T-cell (primary cell): ENCODE measurements at regions not wholly inside any gene's neighbourhood (a gene's known extent, or its start where the extent isn't known, plus 50 kb on each side); places are given as distances from the start of the nearest gene placed in this dataset.

ENCODE experiments used
- ATAC-seq, 4 experiments: fragments of 200-7000 bp in 3 of 4; fragments of 150-1000 bp in 1 of 4; cut with Tn5 transposase; replicated peaks in 1 of 4; 1 replicate in 3 of 4; 2 replicates in 1 of 4; pipeline ENCODE4 v1.10.0; 2021; ENCODE audit warnings: moderate library complexity in 3 of 4, mild to moderate bottlenecking in 2 of 4, moderate number of reproducible peaks in 1 of 4
- CTCF ChIA-PET, 2 donors: fragments of 300-600 bp; sonication (Branson Sonifier 250); formaldehyde crosslinking; loops; one replicate each; lab custom pipeline; 2022; ENCODE audit warnings: antibody characterized with exemption in 2 of 2; lab: Charles Lee
- POLR2A ChIA-PET, 2 donors: fragments of 300-600 bp; sonication (Branson Sonifier 250); formaldehyde crosslinking; loops; one replicate each; lab custom pipeline; 2022; ENCODE audit warnings: antibody characterized with exemption in 2 of 2; lab: Charles Lee
- DNase-seq, 35 experiments: peaks; one replicate each; pipeline versions ENCODE4 v3.0.0 to v3.0.0-alpha.2; 2013 to 2023
- H3K27ac ChIP-seq: one replicate; pipeline ENCODE4 v1.5.1; 2013; ENCODE audit warnings: low read length
- H3K27me3 ChIP-seq, 2 experiments: replicated peaks in 1 of 2; 1 replicate in 1 of 2; 2 replicates in 1 of 2; pipeline versions ENCODE4 v1.6.1 to v1.7.0; 2013; ENCODE audit warnings: low read length in 1 of 2, mixed read lengths in 1 of 2; ENCODE audit not compliant: control insufficient read depth in 2 of 2, insufficient read depth in 2 of 2; ENCODE audit errors: extremely low read depth in 1 of 2
- H3K36me3 ChIP-seq, 2 donors: 1 replicate in 1 of 2; 2 replicates in 1 of 2; pipeline versions ENCODE4 v1.6.1 to v1.7.0; 2013; ENCODE audit warnings: low read length in 1 of 2; ENCODE audit not compliant: control insufficient read depth in 2 of 2, insufficient read depth in 1 of 2; ENCODE audit errors: extremely low read depth in 1 of 2
- H3K4me1 ChIP-seq, 2 experiments: 1 replicate in 1 of 2; 2 replicates in 1 of 2; pipeline versions ENCODE4 v1.6.1 to v1.7.0; 2013; ENCODE audit warnings: low read length in 2 of 2, mixed read lengths in 1 of 2; ENCODE audit not compliant: insufficient read depth in 2 of 2, control insufficient read depth in 1 of 2; ENCODE audit errors: extremely low read depth in 1 of 2
- H3K4me3 ChIP-seq, 2 donors: 1 replicate in 1 of 2; 2 replicates in 1 of 2; pipeline versions ENCODE4 v1.5.1 to v1.7.0; 2013; ENCODE audit warnings: mild to moderate bottlenecking in 2 of 2, low read length in 1 of 2, moderate library complexity in 1 of 2; ENCODE audit not compliant: control insufficient read depth in 1 of 2; ENCODE audit errors: extremely low read depth in 1 of 2
- H3K9me3 ChIP-seq: 2 replicates; pipeline ENCODE4 v1.7.0; 2013
- H3K27ac Mint-ChIP-seq, 2 donors: one replicate each; pipeline ENCODE4 v1.8.0; 2020 to 2021; ENCODE audit warnings: mild to moderate bottlenecking in 2 of 2, mixed read lengths in 2 of 2
- H3K27me3 Mint-ChIP-seq, 2 donors: one replicate each; pipeline ENCODE4 v1.8.0; 2021 to 2022; ENCODE audit warnings: mixed read lengths in 2 of 2
- H3K36me3 Mint-ChIP-seq: one replicate; pipeline ENCODE4 v1.8.0; 2021; ENCODE audit warnings: mixed read lengths
- H3K4me1 Mint-ChIP-seq, 3 donors: one replicate each; pipeline ENCODE4 v1.8.0; 2020 to 2022; ENCODE audit warnings: mixed read lengths in 3 of 3, mild to moderate bottlenecking in 1 of 3
- H3K4me3 Mint-ChIP-seq, 3 donors: one replicate each; pipeline ENCODE4 v1.8.0; 2020 to 2022; ENCODE audit warnings: mild to moderate bottlenecking in 3 of 3, mixed read lengths in 3 of 3, moderate library complexity in 3 of 3
- H3K9me3 Mint-ChIP-seq, 3 donors: one replicate each; pipeline ENCODE4 v1.8.0; 2020 to 2022; ENCODE audit warnings: mixed read lengths in 3 of 3
- WGBS: methylation state at CpG from one replicate; pipeline ENCODE4 v1.1.5; 2013; ENCODE audit warnings: missing lambda C conversion rate; ENCODE audit not compliant: insufficient coverage; 5-methylcytosine and 5-hydroxymethylcytosine counted together

- DNase-seq (no peak), ATAC-seq (no peak)
- no peak overlapping the region for H3K27ac Mint-ChIP-seq
- no peaks in the 10 kb centered on the region for H3K9me3 ChIP-seq
- ChIA-PET CTCF (no interaction called here), POLR2A (no interaction called here)
- peaks cover 0 to 9% of the 10 kb centered on the region in 2 experiments for H3K4me1 ChIP-seq
- no peak overlapping the region for H3K27ac ChIP-seq
- no peak overlapping the region for H3K4me3 ChIP-seq
- no peaks in the 10 kb centered on the region for H3K36me3 Mint-ChIP-seq
- no peaks in the 10 kb centered on the region for H3K27me3 Mint-ChIP-seq
- no CpG with 5 or more reads among the region's 1 CpG for WGBS
- no peaks in the 10 kb centered on the region for H3K36me3 ChIP-seq
- peaks cover 9 to 16% (median 14%) of the 10 kb centered on the region in 3 donors for H3K4me1 Mint-ChIP-seq
- peaks cover 0 to 2% of the 10 kb centered on the region in 2 experiments for H3K27me3 ChIP-seq
- H3K4me3 Mint-ChIP-seq = no peak overlapping the region
- H3K9me3 Mint-ChIP-seq = peaks cover 0 to 5% (median 5%) of the 10 kb centered on the region in 3 donors
These were observed 113.6 kb upstream of the CD180 start for GRCh38 chr5:67310169-67310568.

GRCh38 chr5:67308988-67309688 is 112.5 kb upstream of the CD180 start:
- Histone ChIP-seq H3K27ac (no peak overlapping the region), H3K9me3 (no peaks in the 10 kb centered on the region), H3K4me1 (peaks cover 0 to 9% of the 10 kb centered on the region in 2 experiments), H3K36me3 (no peaks in the 10 kb centered on the region), H3K4me3 (no peak overlapping the region), H3K27me3 (peaks cover 0 to 2% of the 10 kb centered on the region in 2 experiments)
- Mint-ChIP-seq H3K4me3 (no peak overlapping the region), H3K4me1 (peaks cover 9 to 16% (median 14%) of the 10 kb centered on the region in 3 donors), H3K27ac (no peak overlapping the region), H3K9me3 (peaks cover 0 to 5% (median 5%) of the 10 kb centered on the region in 3 donors), H3K27me3 (no peaks in the 10 kb centered on the region), H3K36me3 (no peaks in the 10 kb centered on the region)
- ATAC-seq (no peak), DNase-seq (no peak)
- ChIA-PET POLR2A (no interaction called here), CTCF (no interaction called here)
- 40% methylated on average over 1 of the region's 3 CpGs for WGBS

GRCh38 chr5:67306965-67307607 is 110.5 kb upstream of the CD180 start:
- no CpG with 5 or more reads among the region's 4 CpGs for WGBS
- no peak overlapping the region for H3K4me3 Mint-ChIP-seq

GRCh38 chr5:67305913-67306710 is 109.5 kb upstream of the CD180 start:
- ChIA-PET POLR2A (no interaction called here), CTCF (no interaction called here)
- peaks cover 9 to 16% (median 14%) of the 10 kb centered on the region in 3 donors for H3K4me1 Mint-ChIP-seq
- H3K27ac ChIP-seq = no peak overlapping the region
- no peak for ATAC-seq
- no peaks in the 10 kb centered on the region for H3K27me3 Mint-ChIP-seq
- no peak overlapping the region for H3K4me3 ChIP-seq
- peaks cover 0 to 9% of the 10 kb centered on the region in 2 experiments for H3K4me1 ChIP-seq
- WGBS = 89% methylated on average over 6 of the region's 9 CpGs
- H3K36me3 ChIP-seq = no peaks in the 10 kb centered on the region
- no peaks in the 10 kb centered on the region for H3K9me3 ChIP-seq
- H3K4me3 Mint-ChIP-seq = no peak overlapping the region
- H3K9me3 Mint-ChIP-seq = peaks cover 0 to 5% (median 0%) of the 10 kb centered on the region in 3 donors
- H3K27ac Mint-ChIP-seq = no peak overlapping the region
- H3K36me3 Mint-ChIP-seq = no peaks in the 10 kb centered on the region
- DNase-seq = no peak
- H3K27me3 ChIP-seq = peaks cover 0 to 2% of the 10 kb centered on the region in 2 experiments

More at GRCh38 chr5:67306965-67307607, 110.5 kb upstream of the CD180 start:
- DNase-seq (no peak), ATAC-seq (no peak)
- Histone ChIP-seq H3K4me1 (peaks cover 0 to 9% of the 10 kb centered on the region in 2 experiments), H3K27ac (no peak overlapping the region), H3K4me3 (no peak overlapping the region), H3K36me3 (no peaks in the 10 kb centered on the region), H3K9me3 (no peaks in the 10 kb centered on the region), H3K27me3 (peaks cover 0 to 2% of the 10 kb centered on the region in 2 experiments)
- CTCF ChIA-PET = no interaction called here
- H3K4me1 Mint-ChIP-seq = peaks cover 9 to 16% (median 14%) of the 10 kb centered on the region in 3 donors
- POLR2A ChIA-PET = no interaction called here
- no peak overlapping the region for H3K27ac Mint-ChIP-seq
- peaks cover 0 to 5% (median 0%) of the 10 kb centered on the region in 3 donors for H3K9me3 Mint-ChIP-seq
- no peaks in the 10 kb centered on the region for H3K27me3 Mint-ChIP-seq
- H3K36me3 Mint-ChIP-seq = no peaks in the 10 kb centered on the region

- 100% methylated on average over 1 of the region's 1 CpG for WGBS
- Histone ChIP-seq H3K27me3 (peaks cover 0 to 2% of the 10 kb centered on the region in 2 experiments), H3K36me3 (no peaks in the 10 kb centered on the region), H3K4me1 (peaks cover 0 to 9% of the 10 kb centered on the region in 2 experiments), H3K27ac (no peak overlapping the region), H3K4me3 (no peak overlapping the region), H3K9me3 (no peaks in the 10 kb centered on the region)
- DNase-seq (no peak), ATAC-seq (no peak)
- ChIA-PET POLR2A (interaction anchor here in 1 of 2 donors (0.6 kb wide), 1 partner anchor 37 kb away, joined by 3 read pairs; no protein-coding TSS in a partner anchor), CTCF (no interaction called here)
- no peak overlapping the region for H3K4me3 Mint-ChIP-seq
- no peak overlapping the region for H3K27ac Mint-ChIP-seq
- H3K27me3 Mint-ChIP-seq = peaks cover 0 to 5% of the 10 kb centered on the region in 2 donors
- H3K36me3 Mint-ChIP-seq = no peaks in the 10 kb centered on the region
- peaks cover 0 to 5% (median 0%) of the 10 kb centered on the region in 3 donors for H3K9me3 Mint-ChIP-seq
- peaks cover 9 to 16% (median 14%) of the 10 kb centered on the region in 3 donors for H3K4me1 Mint-ChIP-seq
These were observed 108.8 kb upstream of the CD180 start for GRCh38 chr5:67305401-67305800.

GRCh38 chr5:67303356-67303755 is 106.8 kb upstream of the CD180 start:
- H3K27ac Mint-ChIP-seq = no peak overlapping the region
- Histone ChIP-seq H3K27me3 (peaks cover 0 to 2% of the 10 kb centered on the region in 2 experiments), H3K27ac (no peak overlapping the region), H3K4me3 (no peak overlapping the region), H3K36me3 (no peaks in the 10 kb centered on the region), H3K4me1 (peaks cover 0 to 9% of the 10 kb centered on the region in 2 experiments), H3K9me3 (no peaks in the 10 kb centered on the region)
- POLR2A ChIA-PET = no interaction called here
- ATAC-seq = no peak
- CTCF ChIA-PET = interaction anchor here in 1 of 2 donors (0.5 kb wide), 1 partner anchor 183 kb away, joined by 4 read pairs; no protein-coding TSS in a partner anchor
- no peak overlapping the region for H3K4me3 Mint-ChIP-seq
- no peak for DNase-seq
- peaks cover 0 to 16% of the 10 kb centered on the region in 2 donors for H3K27me3 Mint-ChIP-seq
- no peaks in the 10 kb centered on the region for H3K9me3 Mint-ChIP-seq
- peaks cover 9 to 16% (median 14%) of the 10 kb centered on the region in 3 donors for H3K4me1 Mint-ChIP-seq
- WGBS = 100% methylated on average over 1 of the region's 3 CpGs
- H3K36me3 Mint-ChIP-seq = no peaks in the 10 kb centered on the region
